Colonic mucosa (tissue), 4 donors: ENCODE measurements at regions not wholly inside any gene's neighbourhood (a gene's known extent, or its start where the extent isn't known, plus 50 kb on each side); places are given as distances from the start of the nearest gene placed in this dataset.

Experiments used
- DNase-seq: peaks from one replicate; pipeline ENCODE4 v3.0.0-alpha.2; 2020
- H3K27ac ChIP-seq: fragments of 200-600 bp; one replicate; pipeline ENCODE4 v1.8.0; 2021
- H3K27me3 ChIP-seq: fragments of 200-600 bp; one replicate; pipeline ENCODE4 v1.8.0; 2021
- H3K36me3 ChIP-seq: fragments of 200-600 bp; one replicate; pipeline ENCODE4 v1.8.0; 2021
- H3K4me1 ChIP-seq: fragments of 200-600 bp; one replicate; pipeline ENCODE4 v1.8.0; 2021; ENCODE audit warnings: mild to moderate bottlenecking
- H3K4me3 ChIP-seq: fragments of 200-600 bp; one replicate; pipeline ENCODE4 v1.8.0; 2021
- H3K9ac ChIP-seq, 2 donors: one replicate each; pipeline ENCODE4 v1.7.0; 2013; ENCODE audit warnings: control low read depth in 2 of 2, low read depth in 2 of 2, low read length in 2 of 2
- H3K9me3 ChIP-seq: fragments of 200-600 bp; one replicate; pipeline ENCODE4 v1.8.0; 2021
- CTCF ChIP-seq: fragments of 200-600 bp; IDR thresholded peaks from one replicate; pipeline ENCODE4 v1.8.0; 2022; ENCODE audit warnings: antibody characterized with exemption, mild to moderate bottlenecking
- intact Hi-C: fragments of 100-400 bp; cut with DNase I; formaldehyde crosslinking; loops from one replicate; pipeline ENCODE4 v1.14.1; 2022
- donor health status: healthy.
- donor health status: DM: no; HTN: no; CAD: no.
- donor health status: DM: no; HTN: no; CAD: no.

DNA sequence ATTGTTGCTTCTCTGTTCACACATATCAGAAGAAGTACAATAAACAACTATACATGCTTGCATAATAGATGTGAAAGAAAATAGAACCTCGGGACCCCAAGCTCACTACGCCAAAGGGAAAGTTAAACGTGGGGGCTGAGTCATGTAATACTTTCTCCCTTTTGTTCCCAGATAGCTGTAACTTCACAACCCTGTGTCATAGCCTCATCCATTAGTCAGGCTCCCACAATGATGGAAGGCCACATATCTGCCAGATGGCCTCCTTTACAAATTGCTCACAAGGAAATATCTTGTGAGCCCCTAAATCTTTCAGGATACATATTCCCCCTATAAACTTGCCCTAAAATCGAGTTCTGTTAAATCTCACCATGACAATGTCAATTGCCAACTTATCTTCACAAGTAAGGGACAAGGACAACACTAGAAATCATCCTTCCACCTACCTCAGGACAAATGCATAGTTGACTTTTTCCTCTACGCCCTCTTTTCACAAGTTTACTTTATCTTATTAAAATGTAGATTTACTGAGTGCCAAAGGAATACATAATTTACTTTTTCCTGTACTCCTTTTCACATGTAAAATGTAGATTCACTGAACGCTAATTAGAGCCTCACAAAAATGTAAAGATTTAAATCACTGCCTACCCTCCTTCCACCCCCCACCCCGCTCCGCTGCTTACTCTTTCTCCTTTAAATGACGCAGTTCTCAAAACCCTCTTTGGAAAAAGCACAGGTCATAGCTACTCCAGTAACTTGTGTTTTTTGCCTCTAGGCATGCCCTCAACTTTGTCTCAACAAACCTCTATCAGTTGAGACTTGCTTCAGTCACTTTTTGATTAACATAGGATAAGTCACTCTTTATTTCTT, 477.1 kb downstream of the DTHD1 start:
- no peak for DNase-seq
- H3K27me3 ChIP-seq: no peaks in the 10 kb centered on the region
- H3K27ac ChIP-seq: no peak overlapping the region
- no peak overlapping the region for H3K9ac ChIP-seq
- no peak overlapping the region for H3K4me3 ChIP-seq
- intact Hi-C loops: no loop called here
- no peaks in the 10 kb centered on the region for H3K36me3 ChIP-seq
- no peaks in the 10 kb centered on the region for H3K9me3 ChIP-seq
- TF ChIP-seq CTCF: no peak
- no peaks in the 10 kb centered on the region for H3K4me1 ChIP-seq

GRCh38 chr4:36761607-36762006, 480.2 kb downstream of the DTHD1 start:
- Histone ChIP-seq H3K4me1 (no peaks in the 10 kb centered on the region), H3K9me3 (no peaks in the 10 kb centered on the region), H3K4me3 (no peak overlapping the region), H3K9ac (no peak overlapping the region), H3K36me3 (no peaks in the 10 kb centered on the region), H3K27ac (no peak overlapping the region), H3K27me3 (no peaks in the 10 kb centered on the region)
- no peak for DNase-seq
- no peak for TF ChIP-seq CTCF
- intact Hi-C loops: no loop called here

- TF ChIP-seq CTCF: no peak
- no peaks in the 10 kb centered on the region for H3K36me3 ChIP-seq
- no peaks in the 10 kb centered on the region for H3K27me3 ChIP-seq
- no peak overlapping the region for H3K9ac ChIP-seq
- H3K9me3 ChIP-seq: no peaks in the 10 kb centered on the region
- H3K4me3 ChIP-seq: no peak overlapping the region
- intact Hi-C loops: no loop called here
- no peak for DNase-seq
- no peak overlapping the region for H3K27ac ChIP-seq
- no peaks in the 10 kb centered on the region for H3K4me1 ChIP-seq
These were observed 480.7 kb upstream of the NWD2 start for GRCh38 chr4:36763814-36764213.

- intact Hi-C loops: no loop called here
- TF ChIP-seq CTCF: no peak
- no peak for DNase-seq
These were observed 476.9 kb upstream of the NWD2 start for GRCh38 chr4:36767596-36767995.

DNA sequence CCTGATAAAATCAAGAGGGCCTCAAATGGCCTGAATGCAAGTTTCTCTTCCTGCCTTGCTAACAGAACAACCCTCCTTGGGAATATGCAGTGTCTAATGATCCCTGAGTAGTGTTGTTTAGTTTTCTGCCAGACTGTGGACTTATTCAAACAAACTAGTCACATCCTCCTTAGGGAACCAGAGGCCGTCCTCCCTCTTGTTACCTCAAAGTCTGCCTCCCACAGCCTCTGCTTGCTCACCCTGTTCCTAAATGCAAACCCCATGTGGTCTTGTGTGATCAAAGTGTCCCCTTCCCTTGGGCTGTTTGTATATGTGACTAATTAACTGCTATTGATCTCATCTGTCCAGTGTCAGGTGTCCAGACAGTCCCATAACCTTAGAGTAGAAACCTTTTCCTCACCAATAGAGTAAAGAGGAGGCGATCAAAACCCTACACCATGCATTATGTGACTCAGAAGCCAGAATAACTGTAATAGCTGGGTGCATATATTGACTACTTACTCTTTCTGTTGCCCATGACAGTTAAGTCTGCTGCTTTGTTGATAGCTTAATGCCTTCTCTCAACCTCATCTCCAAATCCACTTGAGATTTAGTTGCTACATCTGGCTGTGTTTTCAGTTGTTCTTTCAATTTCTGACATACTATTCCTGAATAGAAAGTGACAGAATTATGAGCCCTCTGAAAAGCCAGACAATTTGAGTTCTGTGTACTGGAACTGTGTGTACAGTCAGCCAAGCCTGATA, 473.0 kb upstream of the NWD2 start:
- Histone ChIP-seq H3K36me3 (no peaks in the 10 kb centered on the region), H3K27ac (no peak overlapping the region), H3K9me3 (no peaks in the 10 kb centered on the region), H3K4me1 (no peaks in the 10 kb centered on the region), H3K9ac (no peak overlapping the region), H3K27me3 (no peaks in the 10 kb centered on the region), H3K4me3 (no peak overlapping the region)
- intact Hi-C loops: no loop called here
- no peak for TF ChIP-seq CTCF
- no peak for DNase-seq

More at GRCh38 chr4:36767596-36767995, 476.9 kb upstream of the NWD2 start:
- Histone ChIP-seq H3K4me3 (no peak overlapping the region), H3K27ac (no peak overlapping the region), H3K9ac (no peak overlapping the region), H3K9me3 (no peaks in the 10 kb centered on the region), H3K36me3 (no peaks in the 10 kb centered on the region), H3K27me3 (no peaks in the 10 kb centered on the region), H3K4me1 (no peaks in the 10 kb centered on the region)
